HEK293 (cell line): ENCODE measurements at regions not wholly inside any gene's neighbourhood (a gene's known extent, or its start where the extent isn't known, plus 50 kb on each side); places are given as distances from the start of the nearest gene placed in this dataset.

Experiments
- CTCF ChIA-PET: fragments of 350-600 bp; formaldehyde crosslinking; extraction: SDS; loops from one replicate; lab custom pipeline; 2021; ENCODE audit warnings: antibody characterized with exemption; lab: Yijun Ruan, JAX
- POLR2A ChIA-PET: fragments of 300-600 bp; formaldehyde crosslinking; extraction: SDS; loops from one replicate; lab custom pipeline; 2020; ENCODE audit warnings: antibody characterized with exemption, inconsistent platforms; lab: Yijun Ruan, JAX
- H3K27ac ChIP-seq: fragments of 200-500 bp; sonication (Bioruptor generic); 2 replicates; pipeline ENCODE4 v1.5.1; 2014; ENCODE audit warnings: low read depth, low read length, control low read depth, inconsistent platforms; ENCODE audit errors: extremely low read depth
- H3K36me3 ChIP-seq, 2 experiments: fragments of 200-500 bp in 1 of 2; sonication (Bioruptor generic) in 1 of 2; 1 replicate in 1 of 2; 2 replicates in 1 of 2; pipeline ENCODE4 v1.5.1; 2014 to 2017; ENCODE audit warnings: inconsistent platforms in 2 of 2, low read length in 2 of 2; ENCODE audit not compliant: control insufficient read depth in 2 of 2, insufficient read depth in 1 of 2
- H3K4me1 ChIP-seq: fragments of 200-500 bp; sonication (Bioruptor generic); 2 replicates; pipeline ENCODE4 v1.5.1; 2014; ENCODE audit warnings: mild to moderate bottlenecking, low read length, inconsistent platforms; ENCODE audit not compliant: control insufficient read depth, insufficient read depth
- H3K4me3 ChIP-seq: 2 replicates; pipeline ENCODE4 v1.5.1; 2011; ENCODE audit warnings: low read depth, mild to moderate bottlenecking, control low read depth, low read length, moderate library complexity
- H3K9me3 ChIP-seq: fragments of 200-500 bp; sonication (Bioruptor generic); 2 replicates; pipeline ENCODE4 v1.5.1; 2014; ENCODE audit warnings: low read depth, low read length, inconsistent platforms; ENCODE audit not compliant: control insufficient read depth, insufficient read depth
- BCL11A ChIP-seq: fragments of 450-650 bp; formaldehyde crosslinking; IDR thresholded peaks from 2 replicates; pipeline ENCODE4 v1.5.1; 2016; ENCODE audit warnings: low read depth, missing biosample characterization, missing genetic modification characterization
- BCL11B ChIP-seq: fragments of 450-650 bp; formaldehyde crosslinking; IDR thresholded peaks from 2 replicates; pipeline ENCODE4 v1.5.1; 2016; ENCODE audit warnings: low read depth, missing biosample characterization, missing genetic modification characterization
- GLIS1 ChIP-seq: fragments of 450-650 bp; formaldehyde crosslinking; IDR thresholded peaks from 2 replicates; pipeline ENCODE4 v1.5.1; 2016; ENCODE audit warnings: missing biosample characterization, missing genetic modification characterization
- HOXA7 ChIP-seq: sonication (generic); formaldehyde crosslinking; IDR thresholded peaks from 2 replicates; pipeline ENCODE4 v1.8.1; 2022; ENCODE audit warnings: missing genetic modification reagents, borderline replicate concordance
- OSR2 ChIP-seq: fragments of 450-650 bp; formaldehyde crosslinking; IDR thresholded peaks from 2 replicates; pipeline ENCODE4 v1.5.1; 2016; ENCODE audit warnings: missing biosample characterization, missing genetic modification characterization
- RBAK ChIP-seq: fragments of 450-650 bp; formaldehyde crosslinking; IDR thresholded peaks from 2 replicates; pipeline ENCODE4 v1.5.1; 2016; ENCODE audit warnings: missing biosample characterization, missing genetic modification characterization
- ZIC2 ChIP-seq: fragments of 450-650 bp; formaldehyde crosslinking; IDR thresholded peaks from 2 replicates; pipeline ENCODE4 v1.5.1; 2016; ENCODE audit warnings: missing biosample characterization, missing genetic modification characterization
- ZNF184 ChIP-seq: fragments of 450-650 bp; IDR thresholded peaks from 2 replicates; pipeline ENCODE4 v1.5.1; 2018; ENCODE audit warnings: missing biosample characterization, mild to moderate bottlenecking, missing genetic modification characterization
- ZNF202 ChIP-seq: fragments of 450-650 bp; formaldehyde crosslinking; IDR thresholded peaks from 2 replicates; pipeline ENCODE4 v1.5.1; 2016; ENCODE audit warnings: missing biosample characterization, missing genetic modification characterization, borderline replicate concordance
- ZNF350 ChIP-seq: fragments of 450-650 bp; formaldehyde crosslinking; IDR thresholded peaks from 2 replicates; pipeline ENCODE4 v1.5.0; 2017; ENCODE audit warnings: missing biosample characterization, mild to moderate bottlenecking, missing genetic modification characterization
- ZNF416 ChIP-seq: fragments of 450-650 bp; formaldehyde crosslinking; IDR thresholded peaks from 2 replicates; pipeline ENCODE4 v1.5.1; 2016; ENCODE audit warnings: missing biosample characterization, missing genetic modification characterization
- ZNF426 ChIP-seq: fragments of 450-650 bp; formaldehyde crosslinking; IDR thresholded peaks from 2 replicates; pipeline ENCODE4 v1.5.1; 2017; ENCODE audit warnings: missing biosample characterization, missing genetic modification characterization, mild to moderate bottlenecking, inconsistent platforms, moderate library complexity
- ZNF433 ChIP-seq: fragments of 450-650 bp; formaldehyde crosslinking; IDR thresholded peaks from 2 replicates; pipeline ENCODE4 v1.5.1; 2016; ENCODE audit warnings: missing biosample characterization, missing genetic modification characterization, low read depth
- ZNF514 ChIP-seq: fragments of 450-650 bp; formaldehyde crosslinking; IDR thresholded peaks from 2 replicates; pipeline ENCODE4 v1.5.1; 2016; ENCODE audit warnings: missing biosample characterization, missing genetic modification characterization
- ZNF529 ChIP-seq: fragments of 450-650 bp; formaldehyde crosslinking; IDR thresholded peaks from 2 replicates; pipeline ENCODE4 v1.5.1; 2017; ENCODE audit warnings: missing genetic modification characterization, missing biosample characterization; ENCODE audit not compliant: insufficient replicate concordance
- ZNF530 ChIP-seq: fragments of 450-650 bp; formaldehyde crosslinking; IDR thresholded peaks from 2 replicates; pipeline ENCODE4 v1.5.1; 2016; ENCODE audit warnings: low read depth, missing biosample characterization, missing genetic modification characterization
- ZNF658 ChIP-seq: fragments of 450-650 bp; formaldehyde crosslinking; IDR thresholded peaks from 2 replicates; pipeline ENCODE4; 2016; ENCODE audit warnings: missing biosample characterization, missing genetic modification characterization
- TF ChIP-seq, protein P1 (sequence below): fragments of 450-650 bp; formaldehyde crosslinking; IDR thresholded peaks from 2 replicates; pipeline ENCODE4 v1.5.1; 2016; ENCODE audit warnings: missing biosample characterization, missing genetic modification characterization
- TF ChIP-seq, protein P2 (sequence below): fragments of 450-650 bp; formaldehyde crosslinking; IDR thresholded peaks from 2 replicates; pipeline ENCODE4 v1.5.1; 2017; ENCODE audit warnings: missing biosample characterization, missing genetic modification characterization
- TF ChIP-seq, protein P3 (sequence below): fragments of 450-650 bp; formaldehyde crosslinking; IDR thresholded peaks from 2 replicates; pipeline ENCODE4 v1.5.1; 2016; ENCODE audit warnings: missing biosample characterization, missing genetic modification characterization
- TF ChIP-seq, protein P4 (sequence below): fragments of 450-650 bp; formaldehyde crosslinking; IDR thresholded peaks from 2 replicates; pipeline ENCODE4 v1.5.1; 2016; ENCODE audit warnings: missing biosample characterization, missing genetic modification characterization

DNA sequence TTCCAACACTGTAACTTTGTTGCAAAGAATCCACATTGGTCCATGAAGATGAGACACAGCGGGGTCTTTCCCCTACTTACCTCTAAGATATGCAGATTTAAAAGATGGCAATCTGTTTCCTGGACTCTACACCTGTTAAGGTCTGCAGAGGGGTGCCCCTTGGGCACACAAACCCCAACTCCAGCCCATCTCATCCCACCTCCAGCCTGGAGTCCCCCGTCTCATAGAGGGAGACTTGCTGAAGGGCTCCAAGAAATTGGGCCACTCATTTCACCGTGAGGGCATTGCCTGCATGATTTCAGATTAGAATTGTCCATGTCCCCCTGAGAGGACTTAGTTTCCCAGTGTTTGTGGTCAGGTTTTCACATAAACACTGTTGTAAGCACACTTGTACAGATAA lies 365.7 kb downstream of the IRX2 start:
- Histone ChIP-seq H3K4me1 (no peaks in the 10 kb centered on the region), H3K9me3 (no peaks in the 10 kb centered on the region), H3K27ac (no peak overlapping the region), H3K4me3 (no peak overlapping the region)
- CTCF ChIA-PET, result no interaction called here
- POLR2A ChIA-PET, result no interaction called here
- TF ChIP-seq ZNF529 (tag by site-specific recombination), result no peak
- TF ChIP-seq ZNF202, result no peak
- no peak for TF ChIP-seq RBAK
- no peak for TF ChIP-seq ZNF514 (tag by site-specific recombination)
- TF ChIP-seq HOXA7 (CRISPR knock-in tag), result no peak
- no peak for TF ChIP-seq ZIC2
- no peak for TF ChIP-seq ZNF530
- TF ChIP-seq, protein P1, sequence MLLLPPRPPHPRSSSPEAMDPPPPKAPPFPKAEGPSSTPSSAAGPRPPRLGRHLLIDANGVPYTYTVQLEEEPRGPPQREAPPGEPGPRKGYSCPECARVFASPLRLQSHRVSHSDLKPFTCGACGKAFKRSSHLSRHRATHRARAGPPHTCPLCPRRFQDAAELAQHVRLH (tag by site-specific recombination), result no peak
- no peak for TF ChIP-seq BCL11A (tag by site-specific recombination)
- TF ChIP-seq ZNF426 (tag by site-specific recombination), result no peak
- TF ChIP-seq, protein P2, sequence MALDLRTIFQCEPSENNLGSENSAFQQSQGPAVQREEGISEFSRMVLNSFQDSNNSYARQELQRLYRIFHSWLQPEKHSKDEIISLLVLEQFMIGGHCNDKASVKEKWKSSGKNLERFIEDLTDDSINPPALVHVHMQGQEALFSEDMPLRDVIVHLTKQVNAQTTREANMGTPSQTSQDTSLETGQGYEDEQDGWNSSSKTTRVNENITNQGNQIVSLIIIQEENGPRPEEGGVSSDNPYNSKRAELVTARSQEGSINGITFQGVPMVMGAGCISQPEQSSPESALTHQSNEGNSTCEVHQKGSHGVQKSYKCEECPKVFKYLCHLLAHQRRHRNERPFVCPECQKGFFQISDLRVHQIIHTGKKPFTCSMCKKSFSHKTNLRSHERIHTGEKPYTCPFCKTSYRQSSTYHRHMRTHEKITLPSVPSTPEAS, result no peak
- no peak for TF ChIP-seq OSR2 (tag by site-specific recombination)
- no peak for TF ChIP-seq BCL11B (tag by site-specific recombination)
- TF ChIP-seq ZNF433 (tag by site-specific recombination), result no peak
- TF ChIP-seq, protein P3, sequence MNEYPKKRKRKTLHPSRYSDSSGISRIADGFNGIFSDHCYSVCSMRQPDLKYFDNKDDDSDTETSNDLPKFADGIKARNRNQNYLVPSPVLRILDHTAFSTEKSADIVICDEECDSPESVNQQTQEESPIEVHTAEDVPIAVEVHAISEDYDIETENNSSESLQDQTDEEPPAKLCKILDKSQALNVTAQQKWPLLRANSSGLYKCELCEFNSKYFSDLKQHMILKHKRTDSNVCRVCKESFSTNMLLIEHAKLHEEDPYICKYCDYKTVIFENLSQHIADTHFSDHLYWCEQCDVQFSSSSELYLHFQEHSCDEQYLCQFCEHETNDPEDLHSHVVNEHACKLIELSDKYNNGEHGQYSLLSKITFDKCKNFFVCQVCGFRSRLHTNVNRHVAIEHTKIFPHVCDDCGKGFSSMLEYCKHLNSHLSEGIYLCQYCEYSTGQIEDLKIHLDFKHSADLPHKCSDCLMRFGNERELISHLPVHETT, result no peak
- no peak for TF ChIP-seq ZNF350 (tag by site-specific recombination)
- TF ChIP-seq, all 188 proteins: peak for 0
- no peaks in the 10 kb centered on the region for H3K36me3 ChIP-seq

DNA sequence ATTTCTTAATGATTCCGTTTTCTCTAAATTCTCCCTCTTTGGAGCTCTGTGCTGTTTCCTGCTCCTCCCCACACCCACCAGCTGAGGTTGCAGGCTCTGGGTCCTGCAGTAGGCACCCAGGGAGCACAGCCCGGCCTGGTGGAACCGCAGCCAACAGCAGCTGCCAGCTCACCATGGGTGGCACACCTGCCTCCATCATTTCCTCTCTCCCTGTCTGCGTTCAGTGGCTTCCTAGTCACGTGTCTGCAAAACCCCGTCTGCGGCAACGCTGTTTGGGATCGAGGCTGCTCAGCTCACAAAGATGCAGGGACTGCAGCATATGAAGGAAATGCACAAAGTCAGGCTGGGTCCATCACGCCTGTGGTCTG lies 367.8 kb downstream of the IRX2 start:
- Histone ChIP-seq H3K36me3 (no peaks in the 10 kb centered on the region), H3K9me3 (no peaks in the 10 kb centered on the region), H3K4me3 (no peak overlapping the region), H3K4me1 (no peaks in the 10 kb centered on the region), H3K27ac (no peak overlapping the region)
- CTCF ChIA-PET, result no interaction called here
- TF ChIP-seq ZNF184 (tag by site-specific recombination) (no peak), ZNF416 (tag by site-specific recombination) (no peak), GLIS1 (no peak), ZNF658 (tag by site-specific recombination) (no peak)
- TF ChIP-seq, protein P4, sequence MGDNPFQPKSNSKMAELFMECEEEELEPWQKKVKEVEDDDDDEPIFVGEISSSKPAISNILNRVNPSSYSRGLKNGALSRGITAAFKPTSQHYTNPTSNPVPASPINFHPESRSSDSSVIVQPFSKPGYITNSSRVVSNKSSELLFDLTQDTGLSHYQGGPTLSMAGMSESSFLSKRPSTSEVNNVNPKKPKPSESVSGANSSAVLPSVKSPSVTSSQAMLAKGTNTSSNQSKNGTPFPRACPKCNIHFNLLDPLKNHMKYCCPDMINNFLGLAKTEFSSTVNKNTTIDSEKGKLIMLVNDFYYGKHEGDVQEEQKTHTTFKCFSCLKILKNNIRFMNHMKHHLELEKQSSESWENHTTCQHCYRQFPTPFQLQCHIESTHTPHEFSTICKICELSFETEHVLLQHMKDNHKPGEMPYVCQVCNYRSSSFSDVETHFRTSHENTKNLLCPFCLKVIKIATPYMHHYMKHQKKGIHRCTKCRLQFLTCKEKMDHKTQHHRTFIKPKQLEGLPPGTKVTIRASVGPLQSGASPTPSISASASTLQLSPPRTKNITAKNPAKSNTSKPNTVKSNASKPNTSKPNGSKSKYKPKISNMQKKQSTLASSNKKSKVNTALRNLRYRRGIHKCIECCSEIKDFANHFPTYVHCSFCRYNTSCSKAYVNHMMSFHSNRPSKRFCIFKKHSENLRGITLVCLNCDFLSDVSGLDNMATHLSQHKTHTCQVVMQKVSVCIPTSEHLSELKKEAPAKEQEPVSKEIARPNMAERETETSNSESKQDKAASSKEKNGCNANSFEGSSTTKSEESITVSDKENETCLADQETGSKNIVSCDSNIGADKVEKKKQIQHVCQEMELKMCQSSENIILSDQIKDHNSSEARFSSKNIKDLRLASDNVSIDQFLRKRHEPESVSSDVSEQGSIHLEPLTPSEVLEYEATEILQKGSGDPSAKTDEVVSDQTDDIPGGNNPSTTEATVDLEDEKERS (tag by site-specific recombination), result no peak
- POLR2A ChIA-PET, result no interaction called here
